GM10266 (cell line): ENCODE measurements at regions not wholly inside any gene's neighbourhood (a gene's known extent, or its start where the extent isn't known, plus 50 kb on each side); places are given as distances from the start of the nearest gene placed in this dataset.

Source experiments
- DNase-seq: peaks from one replicate; pipeline ENCODE4 v3.0.0; 2012; ENCODE audit errors: extremely low spot score
- CTCF ChIP-seq: IDR thresholded peaks from 2 replicates; pipeline ENCODE4 v1.5.1; 2012; ENCODE audit warnings: mild to moderate bottlenecking, low read depth; ENCODE audit not compliant: control insufficient read depth, insufficient read depth; ENCODE audit errors: missing control alignments

- DNase-seq: no peak
- no peak for TF ChIP-seq CTCF
Observed at GRCh38 chr3:35483131-35483530, 156.2 kb upstream of the ARPP21 start.

DNA sequence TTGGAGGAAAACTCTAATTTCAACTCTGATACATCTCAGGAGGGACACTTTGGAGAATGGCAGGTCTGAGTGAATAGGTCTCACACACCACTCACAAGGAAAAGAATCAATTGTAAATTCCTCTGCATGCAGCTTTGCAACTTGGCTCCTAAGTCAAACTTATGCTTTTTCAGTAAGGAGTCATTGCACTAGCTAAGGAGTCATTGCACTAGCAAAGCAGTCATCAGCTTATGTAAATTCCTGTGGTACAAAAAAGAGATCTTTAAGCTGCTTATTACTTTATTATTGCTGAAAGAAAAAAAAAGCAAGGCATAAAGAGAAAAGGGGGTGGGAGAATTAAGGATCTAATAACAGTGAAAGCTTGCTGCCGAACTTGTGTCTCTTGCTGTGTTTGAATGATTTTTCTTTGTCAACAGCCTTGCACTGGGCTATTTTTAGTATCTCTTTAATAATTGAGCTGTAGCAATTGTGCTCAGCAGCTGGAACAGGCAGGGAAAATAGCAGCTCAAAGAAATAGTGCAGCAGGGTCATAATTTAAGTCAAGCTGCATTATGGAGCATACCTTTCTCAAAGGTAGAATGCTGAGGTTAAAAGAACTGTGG is 154.3 kb upstream of the ARPP21 start:
- DNase-seq: no peak
- no peak for TF ChIP-seq CTCF

DNA sequence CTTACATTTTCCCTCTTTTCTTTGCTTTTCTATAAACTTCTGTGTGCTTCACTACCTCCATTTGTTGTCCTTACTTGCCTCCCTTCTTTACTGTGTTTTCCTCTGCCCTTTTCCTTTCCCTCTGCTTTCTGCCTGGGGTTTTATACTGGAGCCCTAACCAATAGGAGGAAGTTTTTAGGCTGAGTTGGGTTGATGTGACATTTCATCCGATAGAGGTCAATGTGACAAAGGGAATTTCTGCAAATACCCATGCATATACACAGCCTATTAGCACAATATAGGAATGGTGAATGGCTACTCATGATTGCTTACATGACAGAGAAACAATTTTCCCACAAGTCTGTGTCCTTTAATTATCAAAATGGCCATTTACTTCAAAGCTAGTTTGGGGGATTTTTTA is 153.0 kb upstream of the ARPP21 start:
- no peak for TF ChIP-seq CTCF
- DNase-seq: no peak

DNA sequence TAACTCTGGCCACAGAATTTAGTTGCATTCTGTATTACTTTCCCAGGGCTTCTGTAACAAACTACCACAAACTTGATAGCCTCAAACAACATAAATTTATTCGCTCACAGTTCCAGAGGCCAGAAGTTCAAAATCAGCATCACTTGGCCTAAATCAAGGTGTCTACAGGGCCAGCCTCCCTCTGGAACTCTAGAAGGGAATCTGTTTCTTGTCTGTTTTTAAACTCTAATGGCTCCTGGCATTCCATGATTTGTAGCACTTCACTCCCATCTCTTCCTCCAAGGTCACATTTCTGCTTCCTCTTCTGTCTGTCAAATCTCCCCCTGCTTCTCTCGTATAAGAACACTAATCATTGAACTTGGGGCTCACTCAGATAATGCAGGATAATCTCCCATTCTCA is 151.9 kb upstream of the ARPP21 start:
- DNase-seq: no peak
- no peak for TF ChIP-seq CTCF

- no peak for TF ChIP-seq CTCF
- no peak for DNase-seq
Observed at GRCh38 chr3:35488526-35488925, 150.8 kb upstream of the ARPP21 start.

DNA sequence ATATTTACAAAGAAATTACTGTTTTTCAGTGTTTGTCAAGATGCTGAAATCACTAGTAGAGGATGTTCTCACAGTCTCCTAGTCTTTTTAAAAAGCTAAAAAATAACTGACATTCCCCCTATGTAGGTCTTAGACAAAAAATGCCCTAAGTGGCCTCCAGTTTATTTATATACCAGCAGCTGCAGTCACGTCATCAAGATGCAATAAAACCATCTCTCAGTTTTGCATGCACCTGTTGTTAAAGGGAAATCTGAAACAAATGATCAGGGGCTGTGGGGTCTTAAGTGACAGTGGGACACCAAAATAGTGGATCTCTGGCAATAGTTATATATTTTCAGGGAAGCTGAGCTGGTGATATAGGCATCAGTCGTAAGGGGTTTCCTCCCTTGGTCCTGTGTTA is 146.5 kb upstream of the ARPP21 start:
- DNase-seq: no peak
- TF ChIP-seq CTCF: no peak

DNA sequence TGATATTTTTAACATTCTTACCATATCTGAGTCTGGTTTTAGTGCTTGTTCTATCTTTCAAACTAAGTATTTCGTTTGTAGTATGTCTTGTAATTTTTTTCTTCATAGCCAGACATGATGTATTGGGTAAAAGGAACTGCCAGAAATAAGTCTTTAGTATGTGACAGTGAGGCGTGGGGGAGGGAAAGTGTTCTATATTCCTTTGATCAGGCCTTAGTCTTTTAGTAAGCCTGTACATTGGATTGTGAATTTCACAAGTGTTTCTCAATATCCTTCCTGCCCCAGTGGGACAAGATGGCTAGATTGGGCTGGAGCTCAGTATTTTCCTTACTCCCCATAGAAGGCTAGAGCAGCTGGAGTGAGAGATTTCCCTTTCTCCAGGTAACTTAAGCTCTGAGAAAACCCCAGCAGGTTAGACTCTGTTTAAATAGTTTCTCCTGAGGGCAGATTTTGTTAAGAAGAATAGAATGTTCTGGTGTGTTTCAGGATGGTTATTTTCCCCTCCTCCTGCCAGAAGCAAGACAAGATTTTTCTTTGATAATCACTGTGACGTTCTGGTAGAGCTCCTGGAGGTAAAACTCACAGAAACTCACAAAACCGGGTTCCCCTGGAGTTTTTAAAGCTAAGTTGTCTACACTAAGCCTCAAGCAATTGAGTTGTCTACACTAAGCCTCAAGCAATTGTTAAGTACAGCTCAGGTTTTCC is 140.7 kb upstream of the ARPP21 start:
- TF ChIP-seq CTCF: no peak
- no peak for DNase-seq
